Naive thymus-derived CD4-positive, alpha-beta T cell (primary cell): ENCODE measurements at regions not wholly inside any gene's neighbourhood (a gene's known extent, or its start where the extent isn't known, plus 50 kb on each side); places are given as distances from the start of the nearest gene placed in this dataset.

ENCODE experiments used
- ATAC-seq: fragments of 150-1000 bp; cut with Tn5 transposase; 2 replicates; pipeline ENCODE4 v1.10.0; 2021; ENCODE audit warnings: mild to moderate bottlenecking, moderate library complexity
- CTCF ChIA-PET: fragments of 350-600 bp; sonication (Branson Sonifier 250); formaldehyde crosslinking; loops from one replicate; lab custom pipeline; 2021; ENCODE audit warnings: antibody characterized with exemption; lab: Charles Lee
- POLR2A ChIA-PET: fragments of 350-600 bp; sonication (Branson Sonifier 250); formaldehyde crosslinking; loops from one replicate; lab custom pipeline; 2021; ENCODE audit warnings: antibody characterized with exemption, inconsistent platforms; lab: Charles Lee
- DNase-seq, 9 donors: peaks; one replicate each; pipeline versions ENCODE4 v3.0.0 to v3.0.0-alpha.2; 2020 to 2022; ENCODE audit warnings: mixed read lengths in 1 of 9
- H3K27ac ChIP-seq: one replicate; pipeline ENCODE4 v1.7.0; 2013; ENCODE audit warnings: mild to moderate bottlenecking, low read depth, low read length, moderate library complexity
- H3K27me3 ChIP-seq, 2 donors: one replicate each; pipeline ENCODE4 v1.7.0; 2013; ENCODE audit warnings: low read length in 2 of 2, mild to moderate bottlenecking in 2 of 2, moderate library complexity in 2 of 2; ENCODE audit not compliant: control insufficient read depth in 2 of 2, insufficient read depth in 2 of 2
- H3K36me3 ChIP-seq, 3 experiments: 1 replicate in 2 of 3; 2 replicates in 1 of 3; pipeline ENCODE4 v1.7.0; 2013; ENCODE audit warnings: low read length in 3 of 3, mild to moderate bottlenecking in 3 of 3, moderate library complexity in 1 of 3; ENCODE audit not compliant: insufficient read depth in 3 of 3, control insufficient read depth in 2 of 3
- H3K4me1 ChIP-seq, 2 donors: one replicate each; pipeline ENCODE4 v1.7.0; 2013; ENCODE audit warnings: low read length in 2 of 2, mild to moderate bottlenecking in 2 of 2, moderate library complexity in 1 of 2; ENCODE audit not compliant: control insufficient read depth in 2 of 2, insufficient read depth in 2 of 2
- H3K4me3 ChIP-seq: 2 replicates; pipeline ENCODE4 v1.7.0; 2013; ENCODE audit warnings: mild to moderate bottlenecking, low read length
- H3K9me3 ChIP-seq, 3 experiments: 1 replicate in 2 of 3; 2 replicates in 1 of 3; pipeline ENCODE4 v1.7.0; 2013; ENCODE audit warnings: low read length in 3 of 3; ENCODE audit not compliant: control insufficient read depth in 2 of 3
- H3K27ac Mint-ChIP-seq, 9 donors: one replicate each; pipeline ENCODE4 v1.8.0; 2020 to 2022; ENCODE audit warnings: mixed read lengths in 9 of 9, mild to moderate bottlenecking in 8 of 9, moderate library complexity in 5 of 9, inconsistent platforms in 2 of 9
- H3K27me3 Mint-ChIP-seq, 5 donors: one replicate each; pipeline ENCODE4 v1.8.0; 2021 to 2022; ENCODE audit warnings: mixed read lengths in 5 of 5, mild to moderate bottlenecking in 1 of 5
- H3K36me3 Mint-ChIP-seq, 5 donors: one replicate each; pipeline ENCODE4 v1.8.0; 2020 to 2022; ENCODE audit warnings: mixed read lengths in 5 of 5, mild to moderate bottlenecking in 3 of 5, inconsistent platforms in 1 of 5
- H3K4me1 Mint-ChIP-seq, 7 donors: one replicate each; pipeline ENCODE4 v1.8.0; 2020 to 2022; ENCODE audit warnings: mixed read lengths in 7 of 7, mild to moderate bottlenecking in 3 of 7, inconsistent platforms in 1 of 7
- H3K4me3 Mint-ChIP-seq, 10 donors: one replicate each; pipeline ENCODE4 v1.8.0; 2020 to 2022; ENCODE audit warnings: mild to moderate bottlenecking in 10 of 10, mixed read lengths in 10 of 10, moderate library complexity in 6 of 10, inconsistent platforms in 2 of 10
- H3K9me3 Mint-ChIP-seq, 11 donors: one replicate each; pipeline ENCODE4 v1.8.0; 2020 to 2022; ENCODE audit warnings: mixed read lengths in 11 of 11, mild to moderate bottlenecking in 4 of 11, inconsistent platforms in 1 of 11, moderate library complexity in 1 of 11
- intact Hi-C, 2 donors: fragments of 100-400 bp; cut with micrococcal nuclease; formaldehyde crosslinking; loops; one replicate each; pipeline ENCODE4 v1.15.1; 2023

DNA sequence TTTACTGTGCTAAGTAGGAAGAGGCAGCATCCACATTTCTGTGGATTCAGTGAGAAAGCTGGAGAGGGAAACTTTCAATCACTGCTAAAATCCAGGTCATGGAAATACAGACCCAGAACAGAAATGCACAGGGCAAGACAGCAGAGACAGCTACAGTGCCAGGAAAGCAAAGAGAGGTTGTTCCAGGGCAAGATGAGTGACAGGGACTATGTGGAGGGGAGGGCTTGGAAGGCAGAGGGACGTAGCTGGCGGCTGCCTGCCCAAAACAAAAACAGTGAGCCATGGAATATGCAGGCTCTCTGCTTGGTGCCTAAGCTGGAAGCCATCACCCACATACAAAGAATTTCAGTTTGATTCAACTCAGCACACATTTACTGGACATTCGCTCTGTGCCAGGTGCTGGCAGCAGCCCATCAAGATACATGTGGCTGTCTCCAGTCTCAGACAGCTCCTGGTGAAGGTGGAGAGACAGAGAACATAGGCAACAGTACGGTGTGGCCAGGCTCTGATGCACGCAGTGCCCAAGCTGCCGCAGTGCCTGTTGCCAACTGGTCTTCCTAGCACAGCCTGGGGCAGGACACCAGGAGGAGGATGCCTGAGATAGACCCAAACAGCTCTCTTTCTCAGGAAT, 88.7 kb downstream of the AIPL1 start:
- H3K27me3 ChIP-seq: peaks cover 0 to 4% of the 10 kb centered on the region in 2 donors
- CTCF ChIA-PET: no interaction called here

GRCh38 chr17:6343736-6344135, 91.2 kb downstream of the AIPL1 start:
- DNase-seq (no peak), ATAC-seq (no peak)
- CTCF ChIA-PET: no interaction called here
- no peak overlapping the region for H3K27ac ChIP-seq
- intact Hi-C loops: no loop called here
- no peaks in the 10 kb centered on the region for H3K4me1 ChIP-seq
- no peaks in the 10 kb centered on the region for H3K4me1 Mint-ChIP-seq
- peaks cover 0 to 4% of the 10 kb centered on the region in 2 donors for H3K27me3 ChIP-seq
- H3K9me3 Mint-ChIP-seq: peaks cover 0 to 3% (median 0%) of the 10 kb centered on the region in 11 donors
- H3K27ac Mint-ChIP-seq: no peak overlapping the region
- no peaks in the 10 kb centered on the region for H3K36me3 ChIP-seq
- no peaks in the 10 kb centered on the region for H3K9me3 ChIP-seq
- H3K4me3 ChIP-seq: no peak overlapping the region
- H3K36me3 Mint-ChIP-seq: no peaks in the 10 kb centered on the region
- POLR2A ChIA-PET: no interaction called here
- no peak overlapping the region for H3K4me3 Mint-ChIP-seq
- peaks cover 0 to 34% (median 17%) of the 10 kb centered on the region in 5 donors for H3K27me3 Mint-ChIP-seq

More for the DNA sequence above, 88.7 kb downstream of the AIPL1 start:
- DNase-seq (no peak), ATAC-seq (no peak)
- Histone ChIP-seq H3K4me3 (no peak overlapping the region), H3K27ac (no peak overlapping the region), H3K4me1 (no peaks in the 10 kb centered on the region), H3K36me3 (no peaks in the 10 kb centered on the region), H3K9me3 (no peaks in the 10 kb centered on the region)
- Mint-ChIP-seq H3K9me3 (peaks cover 0 to 3% (median 0%) of the 10 kb centered on the region in 11 donors), H3K4me1 (no peaks in the 10 kb centered on the region), H3K27ac (no peak overlapping the region), H3K27me3 (peaks cover 0 to 43% (median 24%) of the 10 kb centered on the region in 5 donors), H3K36me3 (no peaks in the 10 kb centered on the region), H3K4me3 (no peak overlapping the region)
- intact Hi-C loops: no loop called here
- POLR2A ChIA-PET: no interaction called here

DNA sequence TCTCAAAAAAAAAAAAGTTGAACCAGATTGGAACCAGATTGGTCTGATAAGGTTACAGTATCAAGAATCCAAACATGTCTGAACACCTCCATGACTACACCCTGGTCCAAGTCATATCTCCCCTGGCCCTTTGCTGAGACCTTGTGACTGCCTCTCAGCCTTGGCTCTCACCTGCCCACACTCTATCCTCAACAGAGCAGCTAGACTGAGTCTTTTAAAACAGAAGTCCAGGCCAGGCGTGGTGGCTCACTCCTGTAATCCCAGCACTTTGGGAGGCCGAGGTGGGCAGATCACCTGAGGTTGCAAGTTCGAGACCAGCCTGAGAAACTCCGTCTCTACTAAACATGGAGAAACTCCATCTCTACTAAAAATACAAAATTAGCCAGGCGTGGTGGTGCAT, 91.7 kb downstream of the AIPL1 start:
- H3K4me3 ChIP-seq: no peak overlapping the region
- no peaks in the 10 kb centered on the region for H3K4me1 Mint-ChIP-seq
- POLR2A ChIA-PET: no interaction called here

DNA sequence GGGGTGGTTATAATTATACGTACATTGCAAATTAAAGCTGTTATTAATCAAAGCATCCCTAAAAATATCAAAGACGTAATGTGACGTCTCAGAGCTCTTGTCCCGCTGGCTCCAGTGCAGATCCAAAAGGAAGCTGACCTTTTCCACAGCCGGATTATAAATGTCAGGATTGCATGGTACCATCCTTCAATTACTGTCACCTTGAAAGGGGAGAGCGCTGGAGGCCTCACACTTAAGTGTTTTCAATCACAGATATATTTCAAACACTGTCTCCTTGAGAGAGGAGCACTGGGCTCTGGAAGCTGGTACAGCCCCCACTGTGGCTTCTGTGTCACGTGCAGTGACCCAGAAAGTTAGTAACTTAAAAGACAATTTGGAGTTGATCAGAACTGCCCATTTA, 94.2 kb downstream of the AIPL1 start:
- DNase-seq: no peak
- Histone ChIP-seq H3K36me3 (no peaks in the 10 kb centered on the region), H3K27me3 (no peaks in the 10 kb centered on the region), H3K4me3 (no peak overlapping the region), H3K4me1 (no peaks in the 10 kb centered on the region), H3K9me3 (no peaks in the 10 kb centered on the region), H3K27ac (no peak overlapping the region)
- Mint-ChIP-seq H3K4me1 (no peaks in the 10 kb centered on the region), H3K9me3 (no peaks in the 10 kb centered on the region), H3K27ac (no peak overlapping the region), H3K36me3 (peaks cover 0 to 3% (median 0%) of the 10 kb centered on the region in 5 donors), H3K27me3 (peaks cover 4 to 27% (median 11%) of the 10 kb centered on the region in 5 donors), H3K4me3 (no peak overlapping the region)
- intact Hi-C loops: no loop called here
- no peak for ATAC-seq
- ChIA-PET CTCF (no interaction called here), POLR2A (no interaction called here)

More for the DNA sequence above, 91.7 kb downstream of the AIPL1 start:
- Histone ChIP-seq H3K27me3 (peaks cover 0 to 4% of the 10 kb centered on the region in 2 donors), H3K36me3 (no peaks in the 10 kb centered on the region), H3K4me1 (no peaks in the 10 kb centered on the region), H3K27ac (no peak overlapping the region), H3K9me3 (no peaks in the 10 kb centered on the region)
- peaks cover 0 to 31% (median 13%) of the 10 kb centered on the region in 5 donors for H3K27me3 Mint-ChIP-seq
- H3K27ac Mint-ChIP-seq: no peak overlapping the region
- CTCF ChIA-PET: no interaction called here
- intact Hi-C loops: no loop called here
- ATAC-seq (no peak), DNase-seq (no peak)
- no peak overlapping the region for H3K4me3 Mint-ChIP-seq
- peaks cover 0 to 3% (median 0%) of the 10 kb centered on the region in 11 donors for H3K9me3 Mint-ChIP-seq
- peaks cover 0 to under 1% (median 0%) of the 10 kb centered on the region in 5 donors for H3K36me3 Mint-ChIP-seq

- DNase-seq: no peak
- peaks cover 0 to 4% (median 0%) of the 10 kb centered on the region in 11 donors for H3K9me3 Mint-ChIP-seq
- H3K4me3 Mint-ChIP-seq: no peak overlapping the region
- Histone ChIP-seq H3K9me3 (no peaks in the 10 kb centered on the region), H3K4me3 (no peak overlapping the region), H3K36me3 (no peaks in the 10 kb centered on the region), H3K4me1 (no peaks in the 10 kb centered on the region), H3K27ac (no peak overlapping the region), H3K27me3 (no peaks in the 10 kb centered on the region)
- no peaks in the 10 kb centered on the region for H3K4me1 Mint-ChIP-seq
- CTCF ChIA-PET: no interaction called here
- no peak for ATAC-seq
- POLR2A ChIA-PET: no interaction called here
- peaks cover 6 to 22% (median 10%) of the 10 kb centered on the region in 5 donors for H3K27me3 Mint-ChIP-seq
- H3K36me3 Mint-ChIP-seq: peaks cover 0 to 3% (median 0%) of the 10 kb centered on the region in 5 donors
- intact Hi-C loops: no loop called here
- H3K27ac Mint-ChIP-seq: no peak overlapping the region
These were observed 100.5 kb downstream of the AIPL1 start for GRCh38 chr17:6334386-6334785.

DNA sequence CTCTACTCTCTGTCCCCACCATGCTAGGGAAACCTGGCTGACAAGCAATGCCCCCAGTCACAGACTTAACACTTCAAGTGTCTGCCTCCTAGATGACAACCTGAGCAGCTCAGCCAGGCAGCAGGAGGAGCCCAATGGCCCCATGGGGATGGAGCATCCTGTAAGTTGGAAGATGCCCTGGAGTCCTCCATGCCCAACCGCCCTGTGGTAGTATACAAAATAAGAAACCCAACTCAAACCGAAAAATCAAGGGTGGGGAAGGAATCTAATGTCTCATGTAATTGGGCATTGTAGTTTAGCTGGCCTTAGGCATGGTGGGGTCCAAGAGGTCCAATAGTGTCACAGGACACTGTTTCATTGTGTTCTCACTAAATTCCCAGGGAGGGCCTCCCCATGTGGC, 104.0 kb downstream of the AIPL1 start:
- H3K9me3 Mint-ChIP-seq: peaks cover 0 to 4% (median 0%) of the 10 kb centered on the region in 11 donors
- no peaks in the 10 kb centered on the region for H3K36me3 Mint-ChIP-seq
- ChIA-PET POLR2A (no interaction called here), CTCF (no interaction called here)
- no peaks in the 10 kb centered on the region for H3K4me1 Mint-ChIP-seq
- H3K4me3 Mint-ChIP-seq: no peak overlapping the region
- H3K4me3 ChIP-seq: no peak overlapping the region
- ATAC-seq (no peak), DNase-seq (no peak)
- H3K36me3 ChIP-seq: no peaks in the 10 kb centered on the region
- H3K9me3 ChIP-seq: no peaks in the 10 kb centered on the region
- H3K4me1 ChIP-seq: no peaks in the 10 kb centered on the region
- no peak overlapping the region for H3K27ac ChIP-seq
- H3K27me3 ChIP-seq: no peaks in the 10 kb centered on the region
- intact Hi-C loops: no loop called here
- H3K27me3 Mint-ChIP-seq: peaks cover 7 to 43% (median 30%) of the 10 kb centered on the region in 5 donors
- no peak overlapping the region for H3K27ac Mint-ChIP-seq

DNA sequence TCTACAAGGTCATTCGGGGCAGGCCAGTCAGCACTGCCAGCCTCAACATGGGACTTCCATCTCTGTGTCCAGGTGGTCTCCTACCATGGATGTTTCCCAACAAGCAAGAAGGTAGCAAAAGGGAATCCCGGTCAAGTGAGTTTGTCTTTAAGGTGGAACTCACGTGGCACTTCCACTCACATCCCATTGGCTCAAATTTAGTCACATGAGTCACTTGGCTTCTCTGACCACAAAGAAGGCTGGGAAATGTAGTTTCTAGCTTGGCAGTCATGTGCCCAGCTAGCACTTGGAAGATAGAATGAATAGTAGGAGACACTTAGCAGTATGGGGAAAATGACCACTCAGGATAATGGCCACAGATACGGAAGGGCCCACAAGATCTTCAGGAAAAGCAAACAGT, 106.6 kb downstream of the AIPL1 start:
- ChIA-PET POLR2A (no interaction called here), CTCF (no interaction called here)
- Mint-ChIP-seq H3K9me3 (peaks cover 0 to 5% (median 0%) of the 10 kb centered on the region in 11 donors), H3K27me3 (peaks cover 5 to 50% (median 32%) of the 10 kb centered on the region in 5 donors), H3K36me3 (no peaks in the 10 kb centered on the region), H3K27ac (no peak overlapping the region), H3K4me1 (no peaks in the 10 kb centered on the region), H3K4me3 (no peak overlapping the region)
- DNase-seq: no peak
- H3K36me3 ChIP-seq: no peaks in the 10 kb centered on the region
- no peaks in the 10 kb centered on the region for H3K27me3 ChIP-seq
- intact Hi-C loops: no loop called here
- H3K4me3 ChIP-seq: no peak overlapping the region
- H3K4me1 ChIP-seq: no peaks in the 10 kb centered on the region
- no peak for ATAC-seq
- H3K27ac ChIP-seq: no peak overlapping the region
- no peaks in the 10 kb centered on the region for H3K9me3 ChIP-seq
